ENCODE measurements at regions not wholly inside any gene's neighbourhood (a gene's known extent, or its start where the extent isn't known, plus 50 kb on each side); places are given as distances from the start of the nearest gene placed in this dataset.

GRCh38 chr3:158909870-158910269, 108.0 kb downstream of the MFSD1 start:
- no peak for TF ChIP-seq CTCF (IDR thresholded peaks at IDR 0.05)
- TF ChIP-seq POLR2AphosphoS5 (IDR thresholded peaks at IDR 0.05): no peak
- no peak for TF ChIP-seq POLR2A (IDR thresholded peaks at IDR 0.05)
